Stimulated activated CD8-positive, alpha-beta memory T cell treated with anti-CD3 and anti-CD28 coated beads, Interleukin-4, amount 100 ng/mL, for 4 hours (primary cell): ENCODE measurements at regions not wholly inside any gene's neighbourhood (a gene's known extent, or its start where the extent isn't known, plus 50 kb on each side); places are given as distances from the start of the nearest gene placed in this dataset.
A peak's percentile ranks its signal among the peaks of the same experiment; 100 is the strongest.
"Not testable (repeated sequence)": the region's sequence is repeated elsewhere in the genome, so short reads cannot be mapped to it uniquely, and the experiment has no call there.

Experiments used
- DNase-seq, 2 donors: peaks; one replicate each; pipeline ENCODE4 v3.0.0-alpha.2; 2020; ENCODE audit warnings: low read depth in 2 of 2, low spot score in 1 of 2

DNA sequence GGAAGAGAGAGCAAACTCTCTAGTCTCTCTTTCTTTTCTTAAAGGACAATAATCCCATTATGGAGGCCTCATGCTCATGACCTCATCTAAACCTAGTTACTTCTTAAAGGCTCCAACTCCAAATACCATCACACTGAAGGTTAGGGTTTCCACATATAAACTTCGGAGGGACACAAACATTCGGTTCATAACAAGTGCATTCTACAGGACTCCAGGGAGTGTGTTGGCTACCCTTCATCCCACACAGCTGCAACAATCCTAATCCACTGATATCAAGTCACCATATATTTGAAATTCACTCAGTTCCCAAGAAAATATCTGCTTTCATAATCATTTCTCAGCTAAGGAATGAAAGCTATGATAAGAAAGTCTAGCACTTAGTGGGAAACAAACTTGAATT lies 265.9 kb upstream of the PLEKHG7 start:
- no peak for DNase-seq

DNA sequence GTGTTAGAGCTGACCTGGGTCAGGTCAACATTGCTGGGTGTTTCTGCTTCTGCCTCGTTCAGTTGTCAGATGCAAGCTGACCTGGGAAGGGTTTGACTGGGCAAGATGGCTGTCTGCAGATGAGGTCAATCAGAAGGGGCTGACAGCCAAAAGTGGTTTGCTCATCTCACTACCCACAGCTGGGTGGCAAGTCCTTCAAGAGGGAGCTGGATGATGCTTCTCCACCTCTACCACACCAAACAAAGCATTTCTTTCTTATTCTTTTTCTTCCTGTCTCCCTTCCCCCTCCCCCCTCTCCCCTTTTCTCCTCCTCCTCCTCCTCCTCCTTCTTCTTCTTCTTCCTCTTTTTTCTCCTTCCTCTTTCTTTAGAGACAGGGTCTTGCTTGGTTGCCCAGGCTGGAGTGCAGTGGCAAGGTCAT lies 268.2 kb upstream of the PLEKHG7 start:
- DNase-seq, result no peak

DNA sequence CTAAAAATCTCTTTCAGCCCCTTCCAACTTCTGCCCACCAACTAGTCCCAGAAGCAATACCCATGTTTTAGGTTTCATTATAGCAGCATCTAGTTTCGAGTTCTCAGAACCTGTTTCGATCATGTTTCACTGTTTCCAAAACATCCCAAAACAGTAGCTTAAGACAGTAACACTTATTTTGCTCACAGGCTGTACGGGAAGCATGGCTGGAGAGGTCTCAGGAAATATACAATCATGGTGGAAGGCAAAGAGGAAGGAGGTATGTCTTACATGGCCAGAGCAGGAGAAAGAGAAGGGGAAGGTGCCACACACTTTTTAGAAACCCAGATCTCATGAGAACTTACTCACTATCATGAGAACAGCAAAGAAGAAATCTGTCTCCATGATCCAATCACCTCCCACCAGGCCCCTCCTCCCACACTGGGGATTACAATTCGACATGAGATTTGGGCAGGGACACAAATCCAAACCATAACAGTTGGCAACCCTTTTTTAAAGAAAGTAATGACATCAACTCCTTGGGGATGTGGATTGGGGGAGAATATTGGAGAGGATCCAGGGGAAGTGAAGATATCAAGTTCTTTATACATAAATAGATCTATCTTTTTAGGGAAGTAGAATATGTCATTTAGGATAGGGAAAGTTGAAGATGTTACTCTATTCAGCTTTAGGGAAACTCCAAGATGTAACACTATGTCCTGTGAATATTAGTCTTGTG lies 269.9 kb upstream of the PLEKHG7 start:
- DNase-seq, result no peak

DNA sequence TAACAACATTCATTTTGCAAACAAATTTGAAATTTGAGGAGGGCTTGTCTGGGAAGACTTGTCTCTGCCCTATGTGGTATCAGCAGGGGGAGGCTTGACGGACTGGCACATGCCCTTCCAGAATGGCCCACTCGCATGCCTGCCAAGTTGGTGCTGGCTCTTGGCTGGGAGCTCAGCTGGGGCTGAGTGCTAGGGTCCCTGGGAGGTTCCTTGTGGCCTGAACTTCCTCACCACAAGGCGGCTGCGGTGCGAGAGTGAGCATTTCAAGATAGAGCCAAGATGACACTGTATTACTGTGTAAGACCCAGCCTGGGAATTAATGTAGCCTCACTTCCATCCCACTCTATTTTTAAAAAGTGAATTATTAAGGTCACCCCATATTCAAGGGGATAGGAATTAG lies 271.6 kb upstream of the PLEKHG7 start:
- peak in 1 of 2 donors; percentile 18 for DNase-seq

DNA sequence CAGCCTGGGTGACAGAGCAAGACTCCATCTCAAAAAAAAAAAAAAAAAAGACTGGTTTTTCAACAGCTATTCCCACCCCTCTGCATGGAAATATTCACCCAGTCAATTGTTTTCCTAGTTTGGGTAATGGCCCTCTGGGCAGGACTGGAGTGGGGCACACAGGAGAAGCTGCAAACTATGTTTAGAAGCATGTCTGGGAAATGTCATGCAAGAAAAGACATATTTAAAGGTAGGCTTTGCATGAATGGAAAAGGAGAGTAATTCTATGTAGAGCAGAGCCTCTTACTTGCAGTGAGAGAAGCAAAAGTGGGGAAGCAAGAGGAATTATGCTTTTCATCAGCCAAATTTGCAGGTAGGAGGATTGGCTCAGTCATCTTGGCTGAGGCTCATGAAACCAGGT lies 276.5 kb upstream of the PLEKHG7 start:
- DNase-seq, result no peak

DNA sequence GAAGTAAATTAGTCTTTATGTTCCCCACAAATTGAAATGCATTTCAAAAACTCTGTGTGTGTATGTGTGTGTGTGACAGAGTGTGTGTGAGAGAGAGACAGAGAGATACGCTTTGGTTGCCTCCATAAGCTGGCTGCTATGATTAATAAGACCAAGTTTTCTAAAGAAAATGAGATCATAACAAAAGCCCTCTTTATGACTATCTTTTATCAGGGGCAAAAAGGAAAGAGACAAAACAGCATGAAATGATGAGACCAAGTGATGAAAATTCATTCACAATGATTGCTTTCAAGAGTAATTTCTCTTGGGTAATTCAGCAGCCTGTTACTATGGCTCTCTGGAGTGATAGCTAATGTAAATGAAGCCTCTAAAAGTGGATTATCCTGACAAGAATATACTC lies 277.6 kb upstream of the PLEKHG7 start:
- no peak for DNase-seq

DNA sequence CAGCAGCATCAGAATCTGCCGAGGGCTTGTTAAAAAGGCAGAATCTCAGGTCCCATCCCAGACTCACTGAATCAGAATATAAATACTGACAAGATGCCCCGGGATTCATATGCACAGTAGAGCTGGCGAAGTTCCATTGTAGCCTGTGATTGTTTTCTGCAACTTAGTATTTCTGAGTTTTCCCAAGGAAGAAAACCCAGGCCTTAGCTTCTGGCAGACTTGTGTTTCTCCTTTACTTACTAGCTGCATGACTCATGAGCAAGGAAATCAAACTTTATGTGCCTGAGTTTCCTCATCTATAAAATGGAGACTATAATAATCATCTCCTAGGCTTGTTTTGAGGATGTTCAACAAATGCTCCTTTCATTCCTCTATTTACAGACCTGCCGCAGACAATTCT lies 278.5 kb upstream of the PLEKHG7 start:
- DNase-seq, result no peak

DNA sequence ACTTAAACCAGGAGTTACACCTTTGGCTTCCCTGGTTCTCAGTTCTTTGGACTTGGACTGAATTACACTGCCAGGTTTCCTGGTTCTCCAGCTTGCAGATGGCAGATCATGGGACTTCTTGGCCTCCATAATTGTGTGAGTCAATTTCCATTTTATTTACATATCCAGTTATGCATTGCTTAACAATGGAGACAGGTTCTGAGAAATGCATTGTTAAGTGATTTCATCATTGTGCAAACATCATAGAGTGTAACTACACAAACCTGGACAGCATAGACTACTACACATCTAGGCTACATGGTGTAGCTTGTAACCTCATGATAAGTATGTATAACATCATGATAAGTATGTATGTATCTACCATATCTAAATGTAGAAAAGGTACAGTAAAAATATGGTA lies 276.1 kb upstream of the BTG1 start:
- DNase-seq, result no peak

DNA sequence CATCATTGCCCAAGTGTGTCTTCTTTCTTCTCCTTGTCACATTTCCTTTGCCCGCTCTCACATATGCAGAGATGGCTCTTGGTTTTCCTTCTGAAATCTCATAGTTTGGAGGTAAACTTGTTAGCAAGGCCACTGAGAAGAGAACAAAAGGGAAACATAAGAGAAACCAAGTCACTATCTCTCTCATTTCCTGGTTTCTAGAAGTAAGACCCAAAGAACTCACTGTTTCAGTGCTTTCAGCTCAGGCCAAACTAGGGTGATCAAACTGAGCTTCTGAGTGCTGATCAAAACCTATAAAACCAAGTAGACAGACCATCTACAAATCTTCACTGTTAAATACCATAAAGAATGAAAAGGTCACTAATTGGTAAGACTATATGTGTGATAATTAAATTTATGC lies 275.4 kb upstream of the BTG1 start:
- no peak for DNase-seq

DNA sequence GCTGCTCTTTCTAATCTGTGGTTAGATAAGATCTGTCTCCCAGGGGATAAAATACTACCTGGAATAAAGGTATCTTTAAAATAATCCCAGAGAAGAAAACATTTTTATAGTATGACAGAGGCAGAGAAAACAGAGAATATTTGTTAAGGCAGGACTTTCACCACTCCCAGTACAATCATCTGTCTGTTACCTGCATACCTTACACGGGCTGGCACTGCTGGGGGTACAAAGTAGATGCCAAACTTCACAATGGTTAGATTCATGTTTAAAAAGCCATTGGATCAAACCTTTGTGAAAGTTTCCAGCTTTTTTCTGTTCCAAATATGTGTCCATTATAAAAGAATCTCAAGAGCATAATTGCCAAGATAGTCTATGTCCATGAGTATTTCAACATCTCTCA lies 273.6 kb upstream of the BTG1 start:
- no peak for DNase-seq

DNA sequence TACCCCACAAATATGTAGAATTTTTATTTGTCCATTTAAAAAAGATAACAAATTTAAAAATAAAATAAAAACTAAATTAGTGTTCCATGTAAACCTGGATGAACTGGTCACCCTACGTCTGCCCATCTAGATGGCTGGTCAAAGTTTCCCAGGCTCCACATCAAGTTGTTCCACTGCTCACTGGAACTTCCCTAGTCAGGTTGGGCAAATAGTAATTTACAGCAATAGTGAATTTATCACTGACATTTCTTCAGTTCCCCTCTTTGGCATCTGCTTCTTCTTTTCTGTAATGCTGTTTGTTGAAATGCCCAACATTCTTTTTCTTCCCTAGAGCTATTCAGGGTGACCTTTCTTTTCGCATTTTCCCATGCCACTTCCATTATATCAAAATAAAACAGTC lies 272.7 kb upstream of the BTG1 start:
- DNase-seq, result no peak

DNA sequence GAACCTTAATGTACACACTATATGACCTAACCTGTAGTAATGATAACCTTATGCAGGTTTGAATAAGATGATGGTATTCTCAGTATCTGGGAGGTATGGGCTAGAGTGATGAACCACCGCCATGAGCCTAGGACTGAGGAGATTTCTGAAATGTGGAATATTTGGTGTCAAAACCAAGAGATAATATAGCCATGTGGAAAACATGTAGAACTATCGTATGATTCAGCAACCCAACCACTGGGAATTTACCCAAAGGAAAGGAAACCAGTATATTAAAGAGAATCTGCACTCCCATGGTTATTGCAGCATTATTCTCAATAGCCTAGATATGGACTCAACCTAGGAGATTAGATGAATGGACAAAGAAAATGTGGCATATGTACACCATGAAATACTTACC lies 271.7 kb upstream of the BTG1 start:
- DNase-seq, result no peak

DNA sequence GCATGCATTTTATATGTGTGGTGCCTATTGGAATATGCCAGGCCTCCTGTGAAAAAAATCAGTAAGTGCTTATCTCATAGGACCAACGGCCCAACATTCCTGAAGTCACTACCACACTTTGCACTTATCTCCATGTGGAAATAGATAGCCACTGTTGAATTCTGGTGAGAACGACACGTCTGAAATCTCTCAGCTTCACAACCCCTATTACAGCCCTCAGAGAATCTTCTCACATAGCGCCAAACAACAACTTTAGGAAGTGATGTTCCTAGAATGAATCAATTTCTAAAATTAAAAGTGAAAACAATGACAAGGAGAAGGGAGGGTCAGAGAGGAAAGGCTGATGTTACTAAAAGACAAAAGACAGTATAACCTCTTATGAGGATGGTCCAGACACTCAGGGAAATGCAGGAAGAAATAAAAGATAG lies 270.8 kb upstream of the BTG1 start:
- no peak for DNase-seq

DNA sequence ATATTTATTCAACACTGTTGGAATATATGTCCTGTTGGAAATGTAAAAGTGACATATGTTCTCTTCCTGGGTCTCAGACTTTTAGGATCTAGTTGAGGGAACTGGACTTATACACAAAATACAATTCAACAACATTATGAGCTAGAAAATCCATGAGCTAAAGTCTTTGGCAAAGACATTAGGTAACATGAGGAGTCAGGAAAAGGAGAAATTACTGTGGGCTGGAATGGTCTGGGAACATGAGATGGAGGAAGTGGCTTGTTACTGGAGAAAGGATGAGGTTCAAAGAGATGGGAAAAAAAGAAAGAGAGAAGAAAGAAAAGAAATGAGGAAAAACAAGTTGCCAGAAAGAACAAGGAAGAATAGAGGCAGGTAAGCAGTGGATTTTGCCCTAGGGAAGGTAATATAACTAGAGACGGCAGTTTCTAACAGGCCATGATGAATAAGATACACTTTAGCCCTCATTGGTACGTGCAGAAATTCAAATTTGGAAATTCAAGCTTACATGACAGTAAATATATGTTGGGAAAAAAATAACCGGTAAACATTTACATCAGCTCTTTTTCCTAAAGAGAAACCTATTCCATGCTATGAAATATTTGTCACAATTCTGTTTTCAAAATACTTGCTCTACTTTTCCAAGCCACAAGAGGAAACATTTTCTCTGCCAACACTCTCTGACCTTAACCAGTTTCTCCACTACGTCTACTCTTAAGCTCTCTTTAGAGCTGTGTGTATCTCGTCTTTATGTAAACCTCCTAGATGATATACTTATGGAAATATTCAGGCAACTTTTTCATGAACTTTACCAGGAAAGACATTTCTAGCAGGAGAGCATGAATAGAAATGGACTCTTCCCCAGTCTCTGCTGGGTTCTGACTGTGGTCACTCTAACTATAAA lies 268.8 kb upstream of the BTG1 start:
- no peak for DNase-seq

DNA sequence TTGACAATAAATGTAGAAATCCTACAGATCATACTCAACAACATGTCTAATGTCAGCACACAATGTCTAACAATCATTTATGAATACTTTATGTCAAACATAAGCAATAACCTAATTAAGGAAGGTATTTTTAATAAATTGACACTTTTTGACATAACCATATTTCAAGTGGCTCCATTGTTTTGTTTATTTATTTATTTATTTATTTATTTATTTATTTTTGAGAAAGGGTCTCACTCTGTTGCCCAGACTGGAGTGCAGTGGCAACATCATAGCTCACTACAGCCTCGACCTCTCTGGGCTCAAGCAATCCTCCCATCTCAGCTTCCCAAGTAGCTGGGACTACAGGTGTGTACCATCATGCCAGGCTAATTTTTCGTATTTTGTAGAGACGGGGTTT lies 267.6 kb upstream of the BTG1 start:
- no peak for DNase-seq

DNA sequence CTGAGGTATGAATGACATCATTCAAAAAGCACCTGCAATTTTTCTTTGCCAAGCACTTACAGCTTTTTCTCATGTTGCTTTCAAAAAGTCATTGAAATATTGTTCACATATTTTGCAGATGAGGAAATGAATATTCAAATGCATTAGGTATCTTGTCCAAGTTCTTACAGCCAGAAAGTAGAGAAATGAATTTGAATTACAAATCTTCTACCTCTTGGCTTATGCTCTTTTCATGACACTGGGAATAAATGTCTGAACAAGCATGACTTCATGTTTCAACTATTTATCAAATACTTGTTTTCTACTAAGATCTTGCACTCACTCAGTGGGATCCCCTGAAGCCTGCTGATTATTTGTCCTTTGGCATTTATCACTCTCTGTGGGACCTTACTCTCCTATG lies 267.2 kb upstream of the BTG1 start:
- DNase-seq, result no peak

DNA sequence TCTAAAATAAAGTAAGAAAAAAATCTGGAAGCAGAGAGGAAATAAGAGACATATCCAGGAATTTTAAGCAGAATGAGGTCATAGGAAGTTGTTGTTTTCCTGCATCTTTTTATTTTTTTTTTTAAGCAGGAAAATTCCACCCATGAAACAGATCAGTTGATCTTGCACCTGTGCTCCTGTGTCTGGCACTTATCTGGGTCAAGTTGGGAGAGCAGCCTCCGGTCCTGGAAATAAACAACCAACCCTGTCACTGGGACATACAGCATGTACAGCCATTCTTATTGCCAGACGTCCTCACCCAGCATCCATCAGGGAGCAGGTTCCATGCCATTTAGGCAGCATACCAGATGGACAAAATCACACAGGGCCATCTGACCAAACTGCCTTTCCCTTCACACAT lies 266.0 kb upstream of the BTG1 start:
- DNase-seq, result no peak

DNA sequence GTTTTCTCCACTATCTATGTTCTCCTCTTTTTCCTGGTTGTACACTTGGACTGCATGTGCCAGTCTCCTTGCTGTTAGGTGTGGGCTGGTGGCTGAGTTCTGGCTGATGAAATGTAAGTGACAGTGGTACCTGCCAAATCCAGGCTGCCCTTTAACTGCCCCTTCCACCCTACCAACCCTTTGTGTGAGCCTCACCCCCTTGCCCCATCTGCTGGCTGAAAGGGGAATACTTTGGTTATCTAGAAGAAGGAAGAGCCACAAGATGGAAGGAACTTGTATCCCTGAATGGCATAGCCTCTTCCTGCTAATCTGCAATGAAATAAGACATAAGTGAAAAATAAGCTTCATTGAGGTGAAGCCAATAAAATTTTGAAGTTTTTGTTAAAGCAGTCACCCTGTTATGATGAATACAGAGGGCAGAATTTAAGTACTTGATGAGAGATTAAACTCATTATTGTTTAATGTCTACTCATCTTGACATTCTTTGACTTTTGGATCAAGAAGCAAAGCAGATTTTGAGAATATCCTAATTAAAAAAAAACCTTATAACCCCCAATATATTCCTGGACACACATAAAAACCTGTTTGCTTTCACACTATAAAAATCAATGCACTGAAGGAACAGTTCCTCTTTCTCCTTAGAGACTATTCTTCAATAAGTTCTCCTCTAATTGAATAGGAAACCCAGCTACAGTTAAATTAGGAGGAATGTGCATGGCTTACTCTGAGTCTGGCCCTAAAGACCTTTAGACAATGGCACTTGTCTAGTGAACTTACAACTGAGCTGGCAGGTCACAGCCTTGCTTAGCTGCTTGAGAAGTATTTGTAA lies 262.6 kb upstream of the BTG1 start:
- no peak for DNase-seq

DNA sequence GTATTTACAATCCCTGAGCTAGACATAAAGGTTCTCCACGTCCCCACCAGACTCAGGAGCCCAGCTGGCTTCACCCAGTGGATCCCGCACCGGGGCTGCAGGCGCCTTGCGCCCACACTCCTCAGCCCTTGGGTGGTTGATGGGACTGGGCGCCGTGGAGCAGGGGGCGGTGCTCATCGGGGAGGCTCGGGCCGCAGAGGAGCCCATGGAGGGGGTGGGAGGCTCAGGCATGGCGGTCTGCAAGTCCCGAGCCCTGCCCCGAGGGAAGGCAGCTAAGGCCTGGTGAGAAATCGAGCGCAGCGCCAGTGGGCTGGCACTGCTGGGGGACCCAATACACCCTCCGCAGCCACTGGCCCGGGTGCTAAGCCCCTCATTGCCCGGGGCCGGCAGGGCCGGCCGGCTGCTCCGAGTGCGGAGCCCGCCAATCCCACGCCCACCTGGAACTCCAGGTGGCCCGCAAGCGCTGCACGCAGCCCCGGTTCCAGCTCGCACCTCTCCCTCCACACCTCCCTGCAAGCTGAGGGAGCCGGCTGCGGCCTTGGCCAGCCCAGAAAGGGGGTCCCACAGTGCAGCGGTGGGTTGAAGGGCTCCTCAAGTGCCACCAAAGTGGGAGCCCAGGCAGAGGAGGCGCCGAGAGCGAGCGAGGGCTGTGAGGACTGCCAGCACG lies 260.9 kb upstream of the BTG1 start:
- DNase-seq, result not testable (repeated sequence)

DNA sequence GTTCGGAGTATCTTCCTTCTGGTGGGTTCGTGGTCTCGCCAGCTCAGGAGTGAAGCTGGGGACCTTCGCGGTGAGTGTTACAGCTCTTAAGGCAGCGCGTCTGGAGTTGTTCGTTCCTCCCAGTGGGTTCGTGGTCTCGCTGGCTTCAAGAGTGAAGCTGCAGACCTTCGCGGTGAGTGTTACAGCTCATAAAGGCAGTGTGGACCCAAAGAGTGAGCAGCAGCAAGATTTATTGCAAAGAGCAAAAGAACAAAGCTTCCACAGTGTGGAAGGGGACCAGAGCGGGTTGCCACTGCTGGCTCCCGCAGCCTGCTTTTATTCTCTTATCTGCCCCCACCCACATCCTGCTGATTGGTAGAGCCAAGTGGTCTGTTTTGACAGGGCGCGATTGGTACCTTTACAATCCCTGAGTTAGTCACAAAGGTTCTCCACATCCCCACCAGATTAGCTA lies 260.2 kb upstream of the BTG1 start:
- not testable (repeated sequence) for DNase-seq

DNA sequence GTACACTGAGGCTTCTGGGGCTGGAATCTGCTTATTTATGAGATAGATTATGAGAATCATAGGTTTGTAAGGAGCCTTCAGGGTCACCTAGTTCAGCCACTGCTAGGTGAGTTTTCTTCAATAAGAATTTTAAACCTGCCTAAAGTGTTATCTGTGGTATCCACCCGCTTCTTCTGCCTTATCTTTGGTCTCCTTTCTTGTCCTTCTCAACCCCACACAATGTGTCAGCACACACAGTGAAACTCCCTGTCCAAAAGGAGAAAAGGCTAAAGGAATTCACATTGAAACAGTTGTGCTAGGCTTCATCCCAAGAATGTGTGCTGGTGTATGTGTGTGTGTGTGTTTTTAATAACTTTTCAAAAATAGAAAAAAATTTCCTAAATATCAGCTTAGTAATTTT lies 259.3 kb upstream of the BTG1 start:
- DNase-seq, result no peak
